ENCODE measurements at regions not wholly inside any gene's neighbourhood (a gene's known extent, or its start where the extent isn't known, plus 50 kb on each side); places are given as distances from the start of the nearest gene placed in this dataset.

GRCh38 chr2:176507786-176508185 lies 238.5 kb downstream of the MTX2 start:
- no peak for DNase-seq

DNA sequence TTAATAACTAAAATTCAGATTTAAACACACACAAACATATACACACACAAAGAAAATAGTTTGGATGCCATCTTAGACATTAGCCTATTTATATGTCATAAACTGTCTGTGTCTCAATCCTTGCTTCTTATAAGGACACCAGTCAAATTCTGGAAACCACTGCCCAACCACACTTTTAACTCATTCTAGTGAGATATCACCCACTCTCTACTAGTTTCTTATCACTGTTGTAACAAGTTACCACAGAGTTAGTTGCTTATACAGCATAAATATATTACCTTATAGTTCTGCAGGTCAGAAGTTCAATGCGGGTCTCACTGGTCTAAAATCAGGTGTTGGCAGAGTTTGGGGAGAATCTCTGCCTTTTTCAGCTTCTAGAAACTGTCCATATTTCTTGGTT lies 239.1 kb downstream of the MTX2 start:
- DNase-seq: no peak

GRCh38 chr2:176508984-176509740 lies 239.9 kb downstream of the MTX2 start:
- no peak for DNase-seq

DNA sequence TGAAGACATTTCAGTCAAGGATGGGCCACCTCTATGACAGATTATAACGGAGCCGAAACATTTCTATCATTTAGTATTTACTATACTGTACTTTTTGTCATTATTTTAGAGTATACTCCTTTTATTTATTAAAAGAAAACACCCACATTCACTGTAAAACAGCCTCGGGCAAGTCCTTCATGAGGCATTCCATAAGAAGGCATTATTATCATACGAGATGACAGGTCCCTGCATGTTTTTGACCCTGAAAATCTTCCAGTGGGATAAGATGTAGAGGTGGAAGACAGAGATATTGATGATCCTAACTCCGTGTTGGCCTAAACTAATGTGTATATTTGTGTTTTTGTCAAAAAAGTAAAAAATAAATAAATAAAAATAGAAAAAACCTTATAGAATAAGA lies 245.0 kb downstream of the MTX2 start:
- DNase-seq: no peak

DNA sequence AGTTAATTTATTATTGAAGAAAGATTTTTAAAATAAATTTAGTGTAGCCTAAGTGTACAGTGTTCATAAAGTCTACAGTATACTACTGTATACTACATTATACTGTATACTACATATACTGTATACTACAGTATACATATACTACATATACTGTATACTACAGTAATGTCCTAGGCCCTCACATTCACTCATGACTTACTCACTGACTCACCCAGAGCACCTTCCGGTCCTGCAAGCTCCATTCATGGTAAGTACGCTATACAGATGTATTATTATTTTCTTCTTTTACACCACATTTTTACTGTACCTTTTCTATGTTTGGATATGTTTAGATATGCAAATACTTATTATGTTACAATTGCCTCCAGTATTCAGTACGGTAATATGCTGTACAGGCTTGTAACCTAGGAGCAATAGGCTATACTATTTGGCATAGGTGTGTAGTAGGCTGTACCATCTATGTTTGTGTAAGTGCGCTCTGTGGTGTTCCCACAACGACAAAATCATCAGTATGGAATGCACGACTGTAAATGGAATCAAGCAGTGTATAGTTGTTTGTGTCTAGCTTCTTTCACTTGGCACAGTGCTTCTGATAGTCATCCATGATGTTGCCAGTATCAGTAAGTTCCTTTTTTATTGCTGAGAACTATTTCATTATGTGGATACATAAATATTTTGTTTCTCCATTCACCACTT lies 245.7 kb downstream of the MTX2 start:
- DNase-seq: no peak

GRCh38 chr2:176516051-176516602 lies 246.9 kb downstream of the MTX2 start:
- DNase-seq: no peak

- DNase-seq: no peak
Measured at GRCh38 chr2:176518823-176519222, 249.6 kb downstream of the MTX2 start.

DNA sequence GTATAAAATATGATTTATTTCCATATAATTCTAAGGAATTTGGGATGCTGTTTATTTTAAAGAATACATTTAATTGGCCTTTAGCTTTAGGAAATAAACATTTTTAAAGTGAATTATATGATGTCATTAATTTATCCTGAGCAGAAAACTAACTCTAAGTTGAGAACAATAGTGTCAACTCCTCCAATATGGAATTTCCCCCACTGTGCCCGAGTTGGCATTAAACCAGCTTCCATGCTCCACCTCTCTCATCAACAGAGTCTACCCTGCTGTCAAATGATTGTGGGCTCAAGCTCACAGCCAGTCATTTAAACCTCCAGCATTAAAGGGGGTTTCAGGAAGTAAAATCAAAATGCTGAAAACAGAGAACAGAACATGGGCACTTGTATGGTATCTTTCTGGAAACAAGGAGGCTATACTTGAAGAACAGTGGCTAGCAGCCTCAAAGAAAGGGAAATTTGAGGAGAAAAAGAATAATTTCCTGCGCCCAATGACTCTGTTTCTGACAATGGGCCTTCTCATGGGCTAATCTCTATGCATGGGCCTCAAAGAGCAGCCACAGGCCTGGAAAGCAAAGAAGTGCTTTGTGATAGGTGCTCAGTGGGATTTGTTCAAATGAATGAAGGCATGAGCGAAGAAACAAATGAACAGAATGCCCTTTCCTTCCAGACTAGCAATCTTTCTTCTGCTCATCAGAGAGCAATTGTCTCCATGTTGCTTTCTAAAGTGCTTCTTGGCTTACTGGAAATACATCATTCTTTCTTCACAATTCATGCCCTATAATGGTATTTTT lies 252.8 kb downstream of the MTX2 start:
- DNase-seq: no peak

- no peak for DNase-seq
Measured at GRCh38 chr2:176525086-176525485, 255.8 kb downstream of the MTX2 start.

DNA sequence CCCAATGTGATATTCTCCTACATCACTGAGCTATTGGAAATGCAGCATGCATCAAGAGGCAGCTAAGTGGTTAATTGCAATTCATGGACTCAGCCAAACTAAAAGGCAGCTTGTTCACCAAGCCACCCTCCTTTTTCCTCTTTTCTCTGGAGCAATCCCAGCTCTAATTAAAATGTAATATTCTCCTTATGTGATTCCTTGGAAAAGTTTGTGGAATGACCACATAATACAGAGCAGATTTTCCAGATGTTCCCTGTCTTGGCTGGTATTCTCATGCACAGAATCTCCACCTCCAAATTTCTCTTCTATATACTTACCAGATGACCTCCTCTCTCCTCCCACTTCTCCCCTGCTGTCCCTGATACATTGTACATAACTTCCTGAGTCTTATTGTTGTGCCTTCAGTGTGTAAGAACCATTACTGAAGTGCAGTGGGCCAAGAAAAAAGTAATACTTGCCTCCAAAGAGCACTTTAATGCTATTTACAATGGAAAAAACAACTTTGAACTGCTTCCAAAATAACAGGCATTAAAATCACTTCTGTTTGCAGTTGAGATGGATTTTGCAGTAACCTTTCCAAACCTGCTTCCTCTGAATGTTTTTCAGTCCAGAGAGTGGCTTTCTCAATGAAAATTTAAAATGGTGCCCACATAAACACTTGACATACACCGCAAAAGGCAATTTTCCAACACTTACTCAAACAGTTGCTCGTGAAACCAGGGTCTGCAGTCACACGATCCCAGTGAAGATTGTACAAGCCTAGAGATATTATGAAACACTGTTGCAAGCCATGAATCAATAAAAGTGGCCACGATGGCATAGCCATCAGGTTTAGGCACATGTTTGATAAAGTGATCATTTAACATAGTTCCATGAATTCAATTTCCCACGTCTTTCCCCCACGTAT lies 258.0 kb downstream of the MTX2 start:
- no peak for DNase-seq

- DNase-seq: no peak
Measured at GRCh38 chr2:176531608-176532007, 262.4 kb downstream of the MTX2 start.

GRCh38 chr2:176533505-176534193 lies 264.4 kb downstream of the MTX2 start:
- DNase-seq: no peak

GRCh38 chr2:176534798-176535466 lies 265.7 kb downstream of the MTX2 start:
- no peak for DNase-seq

DNA sequence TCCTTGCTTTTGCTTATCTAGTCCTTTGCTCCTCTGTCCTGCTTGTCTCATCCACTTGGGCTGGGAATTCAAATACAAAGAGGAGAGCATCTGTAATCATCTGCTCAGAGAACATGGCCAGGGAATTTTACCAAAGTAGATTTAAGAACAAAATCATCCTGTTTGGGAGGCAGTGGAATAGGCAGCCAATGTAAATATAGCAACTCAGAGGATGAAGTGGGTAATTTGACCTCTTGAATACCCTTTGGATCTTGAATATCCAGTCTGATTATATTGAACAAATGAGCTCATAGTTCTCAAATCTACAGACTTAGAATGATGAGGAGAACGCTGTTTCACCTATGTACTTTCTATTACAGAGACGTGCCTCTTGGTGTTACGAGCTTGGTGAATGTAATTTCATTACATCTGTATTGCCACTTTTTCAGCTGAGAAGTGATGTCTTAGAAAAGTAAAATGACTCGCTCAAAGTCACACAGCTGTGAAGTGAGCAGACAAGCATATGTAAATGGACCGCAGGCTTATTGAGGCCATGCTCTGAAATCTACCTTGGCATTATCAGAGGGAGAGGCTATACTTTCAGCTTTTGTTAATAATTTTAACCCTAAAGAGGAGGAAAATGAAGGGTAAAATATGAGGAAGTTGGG lies 266.3 kb downstream of the MTX2 start:
- no peak for DNase-seq

DNA sequence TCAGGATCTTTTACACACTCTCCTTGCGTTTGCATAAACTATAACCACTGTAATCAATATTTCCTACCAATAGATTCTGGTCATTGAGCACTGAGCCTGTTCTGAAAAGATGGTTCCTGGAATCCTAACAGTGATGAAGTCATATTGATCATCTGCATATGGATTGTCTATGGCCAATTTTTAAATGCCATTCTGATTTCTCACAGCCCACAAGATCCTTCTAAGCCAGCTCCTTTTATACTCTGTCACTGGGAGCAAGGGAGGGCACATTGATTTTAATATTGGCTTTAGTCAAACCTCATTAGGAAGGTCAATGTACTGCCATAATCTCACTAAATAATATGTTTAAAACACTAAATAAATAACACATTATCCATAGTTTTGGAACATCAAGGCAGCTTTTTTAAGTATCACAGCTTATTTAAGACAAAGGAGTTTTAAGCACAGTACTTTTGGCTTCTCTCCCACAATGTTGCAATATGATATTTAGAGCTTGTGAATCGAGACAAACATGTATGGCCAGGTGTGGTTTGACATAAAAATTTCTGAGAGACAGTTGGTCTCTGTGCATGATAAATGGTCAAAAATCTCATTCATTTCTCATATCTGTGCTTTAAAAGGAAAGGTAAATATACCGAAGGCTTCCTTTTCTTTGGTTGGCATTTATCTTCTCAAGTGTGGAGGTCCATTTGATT lies 267.3 kb downstream of the MTX2 start:
- no peak for DNase-seq

DNA sequence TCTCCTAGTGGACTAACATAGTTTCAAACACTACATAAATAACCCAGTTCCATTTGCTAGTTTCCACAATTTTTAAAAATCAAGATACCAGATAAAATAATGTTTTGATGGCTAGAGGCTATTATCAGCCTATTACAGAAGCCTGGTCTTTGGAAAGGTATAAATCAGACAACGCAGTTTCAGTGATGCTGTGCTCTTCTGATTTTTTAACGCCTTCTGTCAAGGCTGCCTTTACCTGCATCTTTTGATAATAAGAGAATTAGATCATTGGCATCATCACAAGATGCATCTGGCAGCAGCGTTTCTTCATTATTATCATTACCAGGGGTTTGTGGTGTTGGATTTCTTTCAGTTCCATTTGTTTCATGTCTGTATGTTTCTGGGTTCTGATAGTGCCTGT lies 268.7 kb downstream of the MTX2 start:
- DNase-seq: no peak

GRCh38 chr2:176540995-176541394 lies 271.8 kb downstream of the MTX2 start:
- DNase-seq: no peak

DNA sequence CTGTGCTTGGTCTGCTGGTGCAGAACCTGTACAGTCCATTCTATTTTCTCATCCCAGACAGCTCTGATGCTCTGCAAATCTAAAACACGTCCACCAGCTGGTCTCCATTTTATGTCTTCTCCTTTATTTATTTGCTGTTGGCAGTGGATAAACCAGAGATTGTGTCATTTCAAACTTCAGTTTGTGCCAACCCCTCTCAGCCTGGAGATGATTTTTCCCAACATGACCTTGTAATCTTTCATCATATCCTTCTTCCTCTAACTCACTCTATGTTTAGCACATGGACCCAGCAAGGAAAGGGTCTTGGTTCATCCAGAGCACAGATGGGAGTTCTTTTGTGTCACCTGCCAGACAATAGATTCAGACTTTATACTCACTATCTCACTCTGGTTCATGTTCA lies 273.2 kb downstream of the MTX2 start:
- DNase-seq: no peak

DNA sequence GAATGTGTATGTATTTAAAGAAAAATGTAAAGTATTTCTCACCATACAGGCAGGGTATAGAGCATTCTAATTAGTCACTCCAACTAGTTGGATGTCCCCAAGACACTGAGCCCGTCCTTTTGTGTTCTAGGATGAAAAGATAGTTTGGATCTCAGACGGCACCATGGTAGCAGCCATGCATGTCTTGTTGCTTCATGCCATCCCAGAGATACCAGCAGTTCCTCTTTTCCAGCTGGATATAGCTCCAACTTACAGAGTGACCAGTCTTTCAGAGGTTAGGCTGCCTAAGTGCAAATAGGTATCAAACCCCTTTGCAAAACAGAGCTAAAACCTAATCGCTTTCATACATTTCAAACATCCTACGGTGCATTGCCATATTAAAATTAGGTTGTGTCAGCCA lies 275.3 kb downstream of the MTX2 start:
- no peak for DNase-seq
